ENCODE measurements at regions not wholly inside any gene's neighbourhood (a gene's known extent, or its start where the extent isn't known, plus 50 kb on each side); places are given as distances from the start of the nearest gene placed in this dataset.

DNA sequence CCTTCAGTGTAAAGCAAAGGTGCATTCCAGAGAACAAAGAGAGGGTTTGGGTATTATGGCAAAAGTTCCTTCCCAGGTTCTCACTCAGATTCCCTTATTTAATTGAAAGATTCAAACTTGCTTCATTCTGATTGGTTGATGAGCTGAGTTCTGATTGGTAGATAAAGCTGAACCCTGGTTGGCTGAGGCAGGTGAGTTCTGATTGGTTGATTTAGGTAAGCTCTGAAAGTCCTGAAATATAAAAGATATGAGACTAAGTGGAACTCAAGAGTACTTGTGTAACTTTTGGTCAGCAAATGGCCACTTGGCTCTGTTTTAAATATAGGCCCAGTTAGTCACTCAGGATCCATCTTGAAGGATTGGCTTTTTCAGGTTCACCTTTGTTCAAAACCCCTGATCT, 99.8 kb upstream of the FBXO11 start:
- no peaks in the 10 kb centered on the region for H3K9me3 ChIP-seq (ENCODE audit: low read length)
- no peaks in the 10 kb centered on the region for H3F3A ChIP-seq (ENCODE audit: low read length, unreplicated experiment)
- no peak overlapping the region for H3K27ac ChIP-seq (ENCODE audit: low read length)
- H2AFZ ChIP-seq (ENCODE audit: low read length) = no peak overlapping the region
- no peaks in the 10 kb centered on the region for H3K4me1 ChIP-seq (ENCODE audit: insufficient read depth, low read length)
- DNase-seq (no peak), ATAC-seq (no peak)
- BruUV-seq (replicated peaks) = no TSS peak
- POLR2A ChIA-PET (ENCODE audit: unreplicated experiment) = no interaction called here
- H3K79me2 ChIP-seq (ENCODE audit: low read length) = no peaks in the 10 kb centered on the region
- intact Hi-C loops (cut with micrococcal nuclease) = loop anchor here (10.0 kb wide), 1 partner anchor 71 kb away; no protein-coding TSS in a partner anchor
- H3K36me3 ChIP-seq (ENCODE audit: low read depth, low read length) = no peaks in the 10 kb centered on the region
- H3K27me3 ChIP-seq (ENCODE audit: low read length) = peaks cover 13% of the 10 kb centered on the region
- H3K9me2 ChIP-seq (replicated peaks; ENCODE audit: low read length) = no peaks in the 10 kb centered on the region
- no peaks in the 10 kb centered on the region for H4K20me1 ChIP-seq (ENCODE audit: low read length)
- CTCF ChIA-PET = no interaction called here
- H3K4me2 ChIP-seq (ENCODE audit: low read length) = no peak overlapping the region
- no peak overlapping the region for H3K9ac ChIP-seq (ENCODE audit: low read length)
- TF ChIP-seq, protein P1, sequence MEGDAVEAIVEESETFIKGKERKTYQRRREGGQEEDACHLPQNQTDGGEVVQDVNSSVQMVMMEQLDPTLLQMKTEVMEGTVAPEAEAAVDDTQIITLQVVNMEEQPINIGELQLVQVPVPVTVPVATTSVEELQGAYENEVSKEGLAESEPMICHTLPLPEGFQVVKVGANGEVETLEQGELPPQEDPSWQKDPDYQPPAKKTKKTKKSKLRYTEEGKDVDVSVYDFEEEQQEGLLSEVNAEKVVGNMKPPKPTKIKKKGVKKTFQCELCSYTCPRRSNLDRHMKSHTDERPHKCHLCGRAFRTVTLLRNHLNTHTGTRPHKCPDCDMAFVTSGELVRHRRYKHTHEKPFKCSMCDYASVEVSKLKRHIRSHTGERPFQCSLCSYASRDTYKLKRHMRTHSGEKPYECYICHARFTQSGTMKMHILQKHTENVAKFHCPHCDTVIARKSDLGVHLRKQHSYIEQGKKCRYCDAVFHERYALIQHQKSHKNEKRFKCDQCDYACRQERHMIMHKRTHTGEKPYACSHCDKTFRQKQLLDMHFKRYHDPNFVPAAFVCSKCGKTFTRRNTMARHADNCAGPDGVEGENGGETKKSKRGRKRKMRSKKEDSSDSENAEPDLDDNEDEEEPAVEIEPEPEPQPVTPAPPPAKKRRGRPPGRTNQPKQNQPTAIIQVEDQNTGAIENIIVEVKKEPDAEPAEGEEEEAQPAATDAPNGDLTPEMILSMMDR (conservative IDR thresholded peaks at IDR 0.05; ENCODE audit: low read depth, low read length) = no peak
- TF ChIP-seq EZH2phosphoT487 (IDR thresholded peaks at IDR 0.05; ENCODE audit: borderline replicate concordance, low read length) (no peak), EZH2 (IDR thresholded peaks at IDR 0.05; ENCODE audit: low read length, unreplicated experiment) (no peak)
- H3K4me3 ChIP-seq (ENCODE audit: low read length) = no peak overlapping the region

GRCh38 chr2:48007699-48008268, 101.5 kb upstream of the FBXO11 start:
- intact Hi-C loops (cut with micrococcal nuclease) = loop anchor here (10.0 kb wide), 1 partner anchor 73 kb away; no protein-coding TSS in a partner anchor
- no peaks in the 10 kb centered on the region for H3F3A ChIP-seq (ENCODE audit: low read length, unreplicated experiment)
- H3K79me2 ChIP-seq (ENCODE audit: low read length) = no peaks in the 10 kb centered on the region
- no peaks in the 10 kb centered on the region for H3K9me2 ChIP-seq (replicated peaks; ENCODE audit: low read length)
- H3K9ac ChIP-seq (ENCODE audit: low read length) = no peak overlapping the region
- H3K4me3 ChIP-seq (ENCODE audit: low read length) = no peak overlapping the region
- no peaks in the 10 kb centered on the region for H3K4me1 ChIP-seq (ENCODE audit: insufficient read depth, low read length)
- H2AFZ ChIP-seq (ENCODE audit: low read length) = no peak overlapping the region
- H3K4me2 ChIP-seq (ENCODE audit: low read length) = no peak overlapping the region
- ATAC-seq (no peak), DNase-seq (no peak)
- H3K27ac ChIP-seq (ENCODE audit: low read length) = no peak overlapping the region
- H3K36me3 ChIP-seq (ENCODE audit: low read depth, low read length) = no peaks in the 10 kb centered on the region
- ChIA-PET POLR2A (ENCODE audit: unreplicated experiment) (no interaction called here), CTCF (no interaction called here)
- TF ChIP-seq EZH2 (IDR thresholded peaks at IDR 0.05; ENCODE audit: low read length, unreplicated experiment) = no peak
- no peak for TF ChIP-seq EZH2phosphoT487 (IDR thresholded peaks at IDR 0.05; ENCODE audit: borderline replicate concordance, low read length)
- TF ChIP-seq, protein P1 (conservative IDR thresholded peaks at IDR 0.05; ENCODE audit: low read depth, low read length) = no peak
- no peaks in the 10 kb centered on the region for H4K20me1 ChIP-seq (ENCODE audit: low read length)
- no TSS peak for BruUV-seq (replicated peaks)
- H3K27me3 ChIP-seq (ENCODE audit: low read length) = peaks cover 13% of the 10 kb centered on the region
- no peaks in the 10 kb centered on the region for H3K9me3 ChIP-seq (ENCODE audit: low read length)

GRCh38 chr2:48009256-48009655, 103.0 kb upstream of the FBXO11 start:
- BruUV-seq (replicated peaks) = no TSS peak
- Histone ChIP-seq H3K4me1 (ENCODE audit: insufficient read depth, low read length) (no peaks in the 10 kb centered on the region), H3K9ac (ENCODE audit: low read length) (no peak overlapping the region), H3K9me2 (replicated peaks; ENCODE audit: low read length) (no peaks in the 10 kb centered on the region), H3K27ac (ENCODE audit: low read length) (no peak overlapping the region), H3K4me3 (ENCODE audit: low read length) (no peak overlapping the region), H3K36me3 (ENCODE audit: low read depth, low read length) (no peaks in the 10 kb centered on the region), H3K4me2 (ENCODE audit: low read length) (no peak overlapping the region), H3K79me2 (ENCODE audit: low read length) (no peaks in the 10 kb centered on the region), H4K20me1 (ENCODE audit: low read length) (no peaks in the 10 kb centered on the region), H2AFZ (ENCODE audit: low read length) (no peak overlapping the region), H3K27me3 (ENCODE audit: low read length) (peaks cover 18% of the 10 kb centered on the region), H3F3A (ENCODE audit: low read length, unreplicated experiment) (no peaks in the 10 kb centered on the region), H3K9me3 (ENCODE audit: low read length) (no peaks in the 10 kb centered on the region)
- POLR2A ChIA-PET (ENCODE audit: unreplicated experiment) = no interaction called here
- intact Hi-C loops (cut with micrococcal nuclease) = loop anchor here (10.0 kb wide), 1 partner anchor 74 kb away; no protein-coding TSS in a partner anchor
- ATAC-seq (no peak), DNase-seq (no peak)
- TF ChIP-seq EZH2 (IDR thresholded peaks at IDR 0.05; ENCODE audit: low read length, unreplicated experiment) (no peak), EZH2phosphoT487 (IDR thresholded peaks at IDR 0.05; ENCODE audit: borderline replicate concordance, low read length) (no peak)
- TF ChIP-seq, protein P1 (conservative IDR thresholded peaks at IDR 0.05; ENCODE audit: low read depth, low read length) = no peak
- CTCF ChIA-PET = no interaction called here

Data from PC-3 (cell line).